HG03066 (cell line): ENCODE measurements at regions not wholly inside any gene's neighbourhood (a gene's known extent, or its start where the extent isn't known, plus 50 kb on each side); places are given as distances from the start of the nearest gene placed in this dataset.
"Not testable (repeated sequence)": the region's sequence is repeated elsewhere in the genome, so short reads cannot be mapped to it uniquely, and the experiment has no call there.

Experiments used
- ATAC-seq: cut with Tn5 transposase; IDR thresholded peaks from one replicate; pipeline ENCODE4 v1.9.1; 2021; ENCODE audit warnings: low read depth; ENCODE audit not compliant: unreplicated experiment

GRCh38 chr7:6937746-6938145, 111.7 kb upstream of the CCZ1B start:
- ATAC-seq, result not testable (repeated sequence)

- not testable (repeated sequence) for ATAC-seq
These were observed 112.2 kb upstream of the CCZ1B start for GRCh38 chr7:6938284-6938683.

GRCh38 chr7:6939126-6939525, 113.1 kb upstream of the CCZ1B start:
- ATAC-seq, result not testable (repeated sequence)

GRCh38 chr7:6939896-6940295, 113.8 kb upstream of the CCZ1B start:
- not testable (repeated sequence) for ATAC-seq

- not testable (repeated sequence) for ATAC-seq
These were observed 120.8 kb upstream of the CCZ1B start for GRCh38 chr7:6946873-6947272.

- not testable (repeated sequence) for ATAC-seq
These were observed 124.2 kb upstream of the CCZ1B start for GRCh38 chr7:6950231-6950630.

- not testable (repeated sequence) for ATAC-seq
These were observed 125.5 kb upstream of the CCZ1B start for GRCh38 chr7:6951553-6951952.

GRCh38 chr7:6953138-6953797, 127.2 kb upstream of the CCZ1B start:
- ATAC-seq, result not testable (repeated sequence)

- ATAC-seq, result not testable (repeated sequence)
These were observed 127.7 kb upstream of the CCZ1B start for GRCh38 chr7:6953798-6954181.

- ATAC-seq, result not testable (repeated sequence)
These were observed 129.3 kb upstream of the CCZ1B start for GRCh38 chr7:6955385-6955784.

- ATAC-seq, result not testable (repeated sequence)
These were observed 130.0 kb upstream of the CCZ1B start for GRCh38 chr7:6955990-6956566.

GRCh38 chr7:6958371-6958770, 132.3 kb upstream of the CCZ1B start:
- not testable (repeated sequence) for ATAC-seq

GRCh38 chr7:6959942-6960341, 133.9 kb upstream of the CCZ1B start:
- ATAC-seq, result not testable (repeated sequence)

- ATAC-seq, result not testable (repeated sequence)
These were observed 136.8 kb upstream of the CCZ1B start for GRCh38 chr7:6962871-6963270.

- ATAC-seq, result not testable (repeated sequence)
These were observed 139.0 kb upstream of the CCZ1B start for GRCh38 chr7:6965051-6965450.

GRCh38 chr7:6970180-6970579, 144.1 kb upstream of the CCZ1B start:
- ATAC-seq, result not testable (repeated sequence)

- not testable (repeated sequence) for ATAC-seq
These were observed 148.8 kb upstream of the CCZ1B start for GRCh38 chr7:6974876-6975275.

GRCh38 chr7:6975346-6975745, 149.3 kb upstream of the CCZ1B start:
- not testable (repeated sequence) for ATAC-seq

- ATAC-seq, result not testable (repeated sequence)
These were observed 151.3 kb upstream of the CCZ1B start for GRCh38 chr7:6977368-6977767.

GRCh38 chr7:6978326-6978725, 152.3 kb upstream of the CCZ1B start:
- ATAC-seq, result not testable (repeated sequence)

- not testable (repeated sequence) for ATAC-seq
These were observed 153.4 kb upstream of the CCZ1B start for GRCh38 chr7:6979456-6979855.

- not testable (repeated sequence) for ATAC-seq
These were observed 156.3 kb upstream of the CCZ1B start for GRCh38 chr7:6982375-6982774.
